ENCODE measurements at regions not wholly inside any gene's neighbourhood (a gene's known extent, or its start where the extent isn't known, plus 50 kb on each side); places are given as distances from the start of the nearest gene placed in this dataset.
A peak's percentile ranks its signal among the peaks of the same experiment; 100 is the strongest.

DNA sequence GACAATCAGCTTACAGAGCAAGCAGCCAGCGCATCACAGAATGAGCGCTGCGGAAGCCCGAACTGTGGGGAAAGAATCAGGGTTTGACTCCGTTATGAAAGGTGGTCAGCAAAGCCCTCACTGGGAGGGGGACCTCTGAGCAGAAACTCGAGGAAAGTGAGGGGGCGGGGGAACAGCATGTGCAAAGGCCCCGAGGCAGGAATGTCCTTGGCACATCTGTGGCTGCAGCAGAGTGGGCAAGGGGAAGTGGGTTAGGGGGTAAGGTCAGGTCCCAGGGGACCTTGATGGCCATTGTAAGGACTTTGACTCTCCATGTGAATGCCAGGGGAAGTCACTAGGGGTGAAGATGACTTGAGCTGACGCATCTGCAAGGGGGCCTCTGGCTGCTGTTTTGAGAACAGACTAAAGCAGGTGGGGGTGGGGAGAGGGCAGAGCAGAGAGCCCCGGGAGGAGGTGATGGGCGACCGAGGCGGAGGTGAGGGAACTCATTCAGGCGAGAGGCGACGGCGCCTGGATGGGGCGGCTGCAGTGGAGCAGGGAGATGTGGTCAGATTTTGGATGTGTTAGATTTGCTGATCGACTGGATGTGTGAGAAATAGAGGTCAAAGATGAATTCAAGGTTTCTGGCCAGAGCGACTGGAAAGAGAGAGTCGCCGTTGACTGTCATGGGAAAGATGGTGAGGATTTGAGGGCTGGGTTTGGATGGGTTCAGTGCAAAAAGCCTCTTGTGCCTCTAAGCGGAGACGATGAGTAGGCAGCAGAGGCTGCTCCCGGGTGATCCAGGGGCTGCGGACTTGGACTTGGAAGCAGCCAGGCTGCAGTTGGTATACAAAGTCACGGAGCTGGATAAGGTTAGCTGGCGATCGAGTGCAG lies 108.0 kb upstream of the ZBTB40 start:
- H3K79me2 ChIP-seq (ENCODE audit: control insufficient read depth in 1 of 2, insufficient read depth in 2 of 2, low read length in 2 of 2) = no peaks in the 10 kb centered on the region
- H4K91ac ChIP-seq (replicated peaks; ENCODE audit: insufficient read length, low read length) = no peak overlapping the region
- no peak overlapping the region for H3K23ac ChIP-seq (ENCODE audit: insufficient read length)
- no peak overlapping the region for H2BK12ac ChIP-seq (ENCODE audit: low read depth, low read length)
- H3K27ac ChIP-seq (ENCODE audit: low read depth, low read length) = no peak overlapping the region
- H3K23me2 ChIP-seq (ENCODE audit: low read depth, low read length) = no peaks in the 10 kb centered on the region; the same call in 1 of the 2 replicates
- no peak overlapping the region for H2AK5ac ChIP-seq (ENCODE audit: low read depth, low read length)
- 0 out of 2 replicates have a peak overlapping the region, but pooled peaks have one; percentile 31 for H2BK15ac ChIP-seq (ENCODE audit: low read length)
- H3K9me3 ChIP-seq (ENCODE audit: insufficient read depth in 2 of 2, low read depth in 1 of 2, low read length in 1 of 2) = no peaks in the 10 kb centered on the region
- CTCF ChIA-PET (ENCODE audit: partially characterized antibody) = interaction anchor here (1.0 to 3.5 kb wide), 3 partner anchors 26 to 73 kb away, joined by 3 to 14 read pairs (median 3); no protein-coding TSS in a partner anchor
- no peak overlapping the region for H2BK20ac ChIP-seq (ENCODE audit: low read length)
- no peak overlapping the region for H3K9ac ChIP-seq (replicated peaks in 1 of 4; ENCODE audit: extremely low read depth in 1 of 4, low read depth in 3 of 4, low read length in 3 of 4)
- no peaks in the 10 kb centered on the region for H3K36me3 ChIP-seq (ENCODE audit: control insufficient read depth in 2 of 4, insufficient read depth in 4 of 4, low read length in 3 of 4)
- H4K5ac ChIP-seq (ENCODE audit: insufficient read length, low read depth, low read length) = no peak overlapping the region
- no peak overlapping the region for H3K4me2 ChIP-seq (ENCODE audit: insufficient read depth in 1 of 2, low read depth in 2 of 2, low read length in 2 of 2)
- FAIRE-seq (no peak), DNase-seq (ENCODE audit: low read depth in 1 of 2, low spot score in 2 of 2) (no peak)
- peak overlapping the region; percentile 49; the same call in 1 of the 2 replicates for H2AFZ ChIP-seq (ENCODE audit: low read length)
- no peaks in the 10 kb centered on the region; a peak in 3 of 7 replicates for H3K27me3 ChIP-seq (replicated peaks in 1 of 4; ENCODE audit: control insufficient read depth in 3 of 4, extremely low read depth in 1 of 4, insufficient read depth in 3 of 4, low read length in 3 of 4)
- H3K4me3 ChIP-seq (ENCODE audit: extremely low read depth in 1 of 4, insufficient read depth in 2 of 4, low read depth in 3 of 4, low read length in 4 of 4) = no peak overlapping the region
- no peaks in the 10 kb centered on the region for H3K79me1 ChIP-seq (ENCODE audit: low read depth, low read length)
- no peak overlapping the region for H3K56ac ChIP-seq (replicated peaks; ENCODE audit: insufficient read length, low read depth, low read length)
- no peak overlapping the region for H2BK120ac ChIP-seq (replicated peaks; ENCODE audit: low read depth, low read length)
- no peak overlapping the region for H4K8ac ChIP-seq (ENCODE audit: extremely low read depth, insufficient read depth, low read length)
- H4K20me1 ChIP-seq (replicated peaks in 1 of 2; ENCODE audit: control insufficient read depth in 1 of 2, insufficient read depth in 2 of 2, low read length in 2 of 2) = no peaks in the 10 kb centered on the region
- POLR2A ChIA-PET (ENCODE audit: partially characterized antibody) = interaction anchor here (0.6 kb wide), 1 partner anchor 22 kb away, joined by 3 read pairs; no protein-coding TSS in a partner anchor
- H3K14ac ChIP-seq (ENCODE audit: insufficient read length) = no peak overlapping the region
- TF ChIP-seq HDAC2 (IDR thresholded peaks at IDR 0.05; ENCODE audit: borderline replicate concordance in 1 of 2, low read depth in 2 of 2, low read length in 2 of 2) (no peak), KDM1A (IDR thresholded peaks at IDR 0.05; ENCODE audit: borderline replicate concordance, low read length) (peak; percentile 56; the same call in 1 of the 2 replicates)
- H2BK5ac ChIP-seq (ENCODE audit: low read depth, low read length) = no peak overlapping the region
- H3K4me1 ChIP-seq (replicated peaks in 1 of 4; ENCODE audit: control insufficient read depth in 3 of 4, insufficient read depth in 4 of 4, low read length in 3 of 4) = peaks cover 0 to 4% (median 2%) of the 10 kb centered on the region in 4 experiments; a peak in 3 of 7 replicates
- no peak overlapping the region for H3K18ac ChIP-seq (ENCODE audit: extremely low read depth, low read length)
- H3K4ac ChIP-seq (replicated peaks; ENCODE audit: insufficient read length, low read depth, low read length) = no peak overlapping the region
- WGBS, 2 experiments (ENCODE audit: extremely low coverage in 1 of 2, insufficient coverage in 1 of 2, insufficient read length in 1 of 2, insufficient replicate concordance in 2 of 2, low coverage in 1 of 2, low lambda C conversion rate in 2 of 2, missing lambda C conversion rate in 1 of 2) = 86% methylated on average over 28 of the region's 29 CpGs; no CpG with 5 or more reads in 1 of the 2 experiments

Measured in H1 (cell line).